ENCODE measurements at regions not wholly inside any gene's neighbourhood (a gene's known extent, or its start where the extent isn't known, plus 50 kb on each side); places are given as distances from the start of the nearest gene placed in this dataset.

DNA sequence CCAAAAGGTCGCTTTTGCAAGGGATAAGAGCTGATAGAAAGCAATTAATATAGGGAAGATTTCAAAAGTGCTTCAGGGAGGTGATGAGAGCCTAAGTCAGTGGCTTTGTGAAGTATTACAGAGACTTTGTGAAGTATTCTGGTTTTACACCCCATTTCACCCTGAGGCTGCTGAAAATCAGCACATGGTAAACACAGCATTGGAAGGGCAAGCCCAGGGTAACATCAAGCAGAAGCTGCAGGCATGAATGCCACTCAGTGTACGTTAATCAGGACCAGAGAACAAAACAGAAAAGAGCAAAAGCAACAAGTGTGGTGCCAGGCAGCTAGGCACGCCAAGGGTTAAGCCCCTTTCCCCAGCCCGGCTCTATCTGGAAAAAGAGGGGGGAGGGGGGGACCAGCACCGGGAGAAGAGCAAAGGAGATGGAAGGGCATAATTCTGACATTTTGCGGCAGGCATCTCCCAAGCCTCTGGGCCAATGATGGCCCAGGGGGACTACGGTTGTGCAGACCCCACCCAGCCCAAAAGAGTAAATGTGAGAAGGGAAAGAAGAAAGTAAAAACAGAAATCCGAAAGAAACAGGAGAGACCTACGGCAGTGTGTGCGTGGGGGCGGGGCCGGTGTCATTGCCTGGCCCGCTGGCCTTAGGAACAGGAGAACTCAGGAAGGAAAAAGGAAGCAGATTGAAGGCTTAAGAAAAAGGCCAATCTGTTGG is 58.9 kb downstream of the DHRS2 start:
- peak overlapping the region; percentile 30 for H3K4me3 ChIP-seq (ENCODE audit: low read depth, low read length)
- H3K4me1 ChIP-seq (ENCODE audit: insufficient read depth): no peaks in the 10 kb centered on the region
- no peaks in the 10 kb centered on the region for H3K36me3 ChIP-seq (ENCODE audit: insufficient read depth)
- no peak for DNase-seq (ENCODE audit: extremely low spot score)
- no peak overlapping the region for H3K27ac ChIP-seq (ENCODE audit: low read depth)
- WGBS: 7% methylated on average over 13 of the region's 13 CpGs

DNA sequence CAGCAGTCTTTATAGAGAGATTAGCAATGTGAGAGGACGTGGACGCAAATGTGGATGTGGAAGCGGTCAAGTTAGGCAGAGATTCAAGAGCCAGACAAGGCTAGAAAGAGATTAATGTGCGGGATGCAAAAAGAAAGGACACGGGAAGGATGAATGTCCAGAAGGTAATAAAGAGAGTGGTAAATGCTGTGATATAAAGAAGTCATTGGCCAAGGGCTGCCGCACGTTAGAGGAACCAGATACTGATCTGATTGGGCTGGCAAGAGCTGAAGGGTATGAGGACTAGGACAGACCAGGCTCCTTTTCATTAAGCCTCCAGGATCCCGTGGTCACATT is 59.5 kb downstream of the DHRS2 start:
- no peak for DNase-seq (ENCODE audit: extremely low spot score)
- Histone ChIP-seq H3K4me3 (ENCODE audit: low read depth, low read length) (peak overlapping the region; percentile 30), H3K4me1 (ENCODE audit: insufficient read depth) (no peaks in the 10 kb centered on the region), H3K27ac (ENCODE audit: low read depth) (no peak overlapping the region), H3K36me3 (ENCODE audit: insufficient read depth) (no peaks in the 10 kb centered on the region)
- WGBS: 7% methylated on average over 8 of the region's 8 CpGs

DNA sequence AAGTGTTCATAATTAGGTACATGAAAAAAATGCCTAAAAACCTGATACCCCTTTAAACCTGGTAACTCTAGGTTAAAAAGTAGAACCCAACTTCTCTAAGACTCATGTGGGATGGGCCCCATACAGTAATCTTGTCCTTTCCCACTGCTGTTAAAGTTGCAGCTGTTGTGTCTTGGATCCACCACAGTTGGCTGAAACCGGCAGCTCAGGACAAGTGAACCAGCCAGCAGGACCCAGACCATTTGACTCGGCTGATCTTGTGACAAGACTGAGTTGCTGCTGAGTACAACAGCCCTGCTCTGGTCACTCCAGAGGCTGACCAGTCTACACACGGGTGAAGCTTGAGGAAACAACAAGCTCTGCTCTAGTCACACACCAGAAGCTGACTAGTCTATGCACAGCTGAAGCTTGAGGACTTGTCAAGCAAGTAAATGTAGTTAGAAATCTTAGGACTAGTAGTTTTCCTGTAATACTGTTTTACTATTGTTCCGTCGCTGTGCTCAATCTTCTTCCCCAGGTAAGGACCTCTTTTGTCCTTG is 60.6 kb downstream of the DHRS2 start:
- H3K27ac ChIP-seq (ENCODE audit: low read depth): no peak overlapping the region
- no peak for DNase-seq (ENCODE audit: extremely low spot score)
- H3K4me1 ChIP-seq (ENCODE audit: insufficient read depth): no peaks in the 10 kb centered on the region
- WGBS: 75% methylated on average over 5 of the region's 5 CpGs
- no peak overlapping the region for H3K4me3 ChIP-seq (ENCODE audit: low read depth, low read length)
- no peaks in the 10 kb centered on the region for H3K36me3 ChIP-seq (ENCODE audit: insufficient read depth)

DNA sequence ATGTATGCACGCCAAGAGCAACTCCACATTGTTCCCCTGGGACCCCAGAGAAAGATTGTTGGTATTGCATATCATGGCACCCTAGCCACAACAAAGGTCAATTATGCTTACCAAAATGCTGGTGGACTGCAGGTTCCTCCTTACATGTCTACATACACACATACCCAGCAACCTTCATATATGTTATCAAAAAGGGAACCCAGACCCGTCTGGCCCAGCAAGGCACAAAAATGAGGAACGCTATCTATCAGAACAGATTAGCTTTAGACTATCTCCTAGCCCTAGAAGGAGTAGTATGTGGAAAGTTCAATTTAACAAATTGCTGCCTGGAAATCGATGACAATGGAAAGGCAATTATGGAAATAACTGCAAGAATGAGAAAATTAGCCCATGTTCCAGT is 61.5 kb downstream of the DHRS2 start:
- H3K36me3 ChIP-seq (ENCODE audit: insufficient read depth): peaks cover 1% of the 10 kb centered on the region
- 89% methylated on average over 4 of the region's 4 CpGs for WGBS
- no peaks in the 10 kb centered on the region for H3K4me1 ChIP-seq (ENCODE audit: insufficient read depth)
- DNase-seq (ENCODE audit: extremely low spot score): no peak
- H3K4me3 ChIP-seq (ENCODE audit: low read depth, low read length): no peak overlapping the region
- no peak overlapping the region for H3K27ac ChIP-seq (ENCODE audit: low read depth)

DNA sequence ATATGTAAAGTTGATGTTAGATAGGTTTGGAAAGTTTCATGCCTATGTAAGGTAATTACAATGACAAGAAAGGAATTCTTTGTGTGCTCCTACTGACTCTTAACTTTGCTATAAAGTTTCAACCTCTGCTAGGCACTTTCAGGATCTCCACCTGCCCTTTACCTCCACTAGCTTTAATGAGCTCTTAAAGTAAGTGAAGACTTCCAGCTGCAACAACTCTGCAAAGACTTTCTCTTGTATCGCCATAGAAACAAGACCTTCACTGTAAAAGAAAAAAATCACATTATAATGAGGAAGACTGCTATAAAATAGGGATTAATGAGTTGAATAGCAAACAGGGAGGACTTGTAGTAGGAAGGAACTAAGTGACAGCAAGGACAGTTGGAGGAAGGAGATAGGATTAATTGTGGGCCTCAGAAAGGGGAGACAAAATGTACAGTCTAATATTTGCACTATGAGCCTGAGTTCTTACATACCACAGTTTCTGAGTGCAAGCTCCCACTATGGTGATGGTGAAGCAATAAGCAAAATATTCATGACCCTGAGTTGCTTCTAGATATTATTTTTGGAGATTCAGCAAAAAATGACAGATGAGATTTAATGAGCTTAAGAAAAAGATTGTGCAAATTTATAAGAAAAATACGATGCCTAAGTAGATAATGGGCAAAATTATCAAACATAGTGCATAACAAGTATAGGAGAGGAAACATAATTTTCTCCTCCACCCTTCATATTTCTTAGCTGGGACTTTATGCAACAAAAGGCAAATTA is 66.7 kb downstream of the DHRS2 start:
- DNase-seq (ENCODE audit: extremely low spot score): no peak
- H3K36me3 ChIP-seq (ENCODE audit: insufficient read depth): peaks cover 1% of the 10 kb centered on the region
- 61% methylated on average over 2 of the region's 2 CpGs for WGBS
- no peak overlapping the region for H3K4me3 ChIP-seq (ENCODE audit: low read depth, low read length)
- H3K4me1 ChIP-seq (ENCODE audit: insufficient read depth): no peaks in the 10 kb centered on the region
- H3K27ac ChIP-seq (ENCODE audit: low read depth): no peak overlapping the region

DNA sequence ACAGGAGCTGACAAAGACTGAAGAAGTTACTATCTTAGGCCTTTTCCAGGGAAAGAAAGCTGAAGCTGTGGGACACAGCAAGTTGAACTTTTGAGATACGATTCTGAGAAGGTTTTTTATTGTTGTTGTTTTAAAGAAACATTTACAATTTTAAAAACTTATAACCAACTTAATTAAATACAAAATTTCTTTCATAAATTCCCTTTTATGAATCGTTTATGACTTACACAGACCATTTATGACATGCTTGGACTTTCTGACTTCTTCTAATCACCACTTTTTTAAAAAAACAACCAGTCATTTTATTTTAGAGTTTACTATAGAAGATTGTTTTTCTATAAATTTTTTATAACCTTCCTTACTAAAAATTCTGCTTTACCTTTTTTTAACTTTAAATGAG is 68.7 kb downstream of the DHRS2 start:
- peaks cover 1% of the 10 kb centered on the region for H3K36me3 ChIP-seq (ENCODE audit: insufficient read depth)
- H3K4me3 ChIP-seq (ENCODE audit: low read depth, low read length): no peak overlapping the region
- no peak overlapping the region for H3K27ac ChIP-seq (ENCODE audit: low read depth)
- DNase-seq (ENCODE audit: extremely low spot score): no peak
- 49% methylated on average over 2 of the region's 2 CpGs for WGBS
- no peaks in the 10 kb centered on the region for H3K4me1 ChIP-seq (ENCODE audit: insufficient read depth)

DNA sequence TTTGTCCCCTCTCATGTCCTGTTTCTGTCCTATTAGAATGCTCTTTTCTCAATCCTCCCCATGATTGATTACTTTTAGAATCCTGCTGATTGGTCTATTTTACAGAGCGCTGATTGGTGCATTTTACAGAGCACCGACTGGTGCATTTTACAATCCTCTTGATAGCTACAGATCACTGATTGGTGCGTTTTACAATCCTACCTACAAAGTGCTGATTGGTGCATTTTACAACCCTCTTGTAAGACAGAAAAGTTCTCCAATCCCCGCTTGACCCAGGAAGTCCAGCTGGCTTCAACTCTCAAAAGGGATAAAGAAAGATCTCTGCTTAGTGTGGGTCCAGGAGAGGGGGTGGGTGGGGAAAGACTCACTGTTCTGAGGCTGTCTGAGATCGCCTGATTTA is 71.3 kb downstream of the DHRS2 start:
- no peak overlapping the region for H3K4me3 ChIP-seq (ENCODE audit: low read depth, low read length)
- 81% methylated on average over 5 of the region's 5 CpGs for WGBS
- DNase-seq (ENCODE audit: extremely low spot score): no peak

DNA sequence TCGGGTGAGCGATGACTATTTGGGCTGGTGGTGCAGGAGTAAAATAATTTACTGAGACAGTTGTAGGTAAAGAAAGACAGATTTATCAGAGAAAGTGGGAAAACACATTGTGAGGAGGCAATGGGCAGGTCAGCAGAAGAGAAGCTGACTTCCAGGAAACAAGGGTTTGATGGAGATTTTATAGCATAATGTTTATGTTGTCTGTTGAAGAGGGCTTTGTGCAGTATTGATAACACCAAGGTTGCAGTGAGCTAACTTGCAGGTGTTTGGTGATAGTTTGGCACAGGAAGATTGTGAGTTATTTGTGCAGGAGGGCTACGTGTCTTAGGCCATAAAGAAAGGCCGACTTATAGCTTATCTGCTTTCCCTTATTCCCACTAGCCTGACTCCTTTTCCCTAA is 72.2 kb downstream of the DHRS2 start:
- H3K36me3 ChIP-seq (ENCODE audit: insufficient read depth): no peaks in the 10 kb centered on the region
- 65% methylated on average over 4 of the region's 4 CpGs for WGBS

More for the DNA sequence above, 71.3 kb downstream of the DHRS2 start:
- Histone ChIP-seq H3K36me3 (ENCODE audit: insufficient read depth) (peaks cover 1% of the 10 kb centered on the region), H3K4me1 (ENCODE audit: insufficient read depth) (no peaks in the 10 kb centered on the region), H3K27ac (ENCODE audit: low read depth) (no peak overlapping the region)

DNA sequence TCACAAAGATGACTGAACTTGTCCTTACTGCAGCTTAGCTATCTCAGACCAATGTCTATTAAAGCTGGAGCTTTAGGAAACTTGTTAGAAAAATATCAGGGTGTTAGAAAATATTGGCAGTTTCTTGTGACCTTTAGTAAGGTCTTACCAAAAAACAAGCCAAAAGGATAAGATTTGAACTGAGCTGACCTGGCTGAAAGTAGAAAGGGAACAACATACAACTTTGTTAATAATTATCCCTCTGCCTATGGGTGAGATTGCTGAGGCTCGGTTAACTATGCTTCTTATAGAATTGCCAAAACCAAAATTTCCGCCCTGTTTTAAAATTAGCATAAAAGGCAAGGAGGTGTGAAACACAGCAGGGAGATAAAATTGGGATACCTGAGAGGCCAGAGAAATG is 73.8 kb downstream of the DHRS2 start:
- no peak overlapping the region for H3K27ac ChIP-seq (ENCODE audit: low read depth)
- WGBS: 88% methylated on average over 2 of the region's 2 CpGs
- DNase-seq (ENCODE audit: extremely low spot score): no peak

More for the DNA sequence above, 72.2 kb downstream of the DHRS2 start:
- H3K27ac ChIP-seq (ENCODE audit: low read depth): no peak overlapping the region
- no peak overlapping the region for H3K4me3 ChIP-seq (ENCODE audit: low read depth, low read length)
- DNase-seq (ENCODE audit: extremely low spot score): no peak
- no peaks in the 10 kb centered on the region for H3K4me1 ChIP-seq (ENCODE audit: insufficient read depth)

DNA sequence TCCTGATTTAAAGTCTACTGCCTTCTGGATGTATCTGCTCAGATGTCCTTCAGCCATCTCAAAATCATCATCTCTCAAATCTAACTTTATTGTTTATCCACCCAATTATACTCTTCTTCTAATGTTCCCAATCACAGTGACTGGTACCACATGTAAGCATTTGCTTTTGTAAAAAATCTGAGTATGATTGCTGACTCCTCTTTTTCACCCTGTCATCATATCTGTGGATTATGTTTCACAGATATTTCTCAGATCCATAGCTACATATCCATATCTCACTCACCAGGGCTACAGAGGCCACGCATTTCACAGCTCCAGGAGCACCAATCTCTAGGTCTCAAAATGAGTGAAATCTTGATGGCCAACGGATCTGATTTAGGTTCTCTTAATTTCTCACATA is 76.1 kb downstream of the DHRS2 start:
- no peak overlapping the region for H3K27ac ChIP-seq (ENCODE audit: low read depth)
- no peak overlapping the region for H3K4me3 ChIP-seq (ENCODE audit: low read depth, low read length)
- WGBS: 78% methylated on average over 2 of the region's 2 CpGs
- no peaks in the 10 kb centered on the region for H3K4me1 ChIP-seq (ENCODE audit: insufficient read depth)
- DNase-seq (ENCODE audit: extremely low spot score): no peak
- H3K36me3 ChIP-seq (ENCODE audit: insufficient read depth): no peaks in the 10 kb centered on the region

More for the DNA sequence above, 73.8 kb downstream of the DHRS2 start:
- Histone ChIP-seq H3K4me1 (ENCODE audit: insufficient read depth) (no peaks in the 10 kb centered on the region), H3K36me3 (ENCODE audit: insufficient read depth) (no peaks in the 10 kb centered on the region), H3K4me3 (ENCODE audit: low read depth, low read length) (no peak overlapping the region)

DNA sequence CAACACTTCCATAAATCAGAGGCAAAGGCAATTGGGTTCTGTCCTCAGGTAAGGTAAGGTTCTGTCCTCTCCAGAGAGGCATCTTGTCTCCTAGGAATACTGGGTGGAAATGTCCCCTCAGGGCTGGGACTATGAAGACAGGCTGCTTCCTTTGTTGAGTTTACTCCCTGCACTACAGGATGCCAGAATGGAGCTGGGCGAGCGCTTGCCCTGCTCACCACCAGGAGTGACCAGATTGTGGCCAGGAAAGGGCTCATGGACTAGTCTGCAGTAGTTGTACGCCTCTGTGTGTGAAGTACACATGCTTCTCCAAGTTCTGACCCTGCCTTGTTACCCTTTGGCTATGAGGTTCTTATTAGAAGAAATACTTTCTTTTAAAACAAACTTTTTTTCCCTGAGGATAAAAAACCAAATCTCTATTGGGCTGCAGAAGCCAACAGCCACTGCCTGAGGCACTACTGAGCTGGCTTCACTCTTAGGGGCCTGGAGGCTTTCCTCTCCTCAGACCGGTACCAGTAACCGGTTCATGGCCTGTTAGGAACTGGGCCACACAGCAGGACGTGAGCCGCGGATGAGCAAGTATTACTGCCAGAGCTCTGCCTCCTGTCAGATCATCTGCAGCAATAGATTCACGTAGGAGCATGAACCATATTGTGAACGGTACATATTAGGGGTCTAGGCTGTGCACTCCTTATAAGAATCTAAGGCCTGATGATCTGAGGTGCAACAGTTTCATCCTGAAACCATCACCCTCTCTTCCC is 83.2 kb downstream of the DHRS2 start:
- 83% methylated on average over 10 of the region's 10 CpGs for WGBS
- Histone ChIP-seq H3K27ac (ENCODE audit: low read depth) (no peak overlapping the region), H3K36me3 (ENCODE audit: insufficient read depth) (no peaks in the 10 kb centered on the region)

DNA sequence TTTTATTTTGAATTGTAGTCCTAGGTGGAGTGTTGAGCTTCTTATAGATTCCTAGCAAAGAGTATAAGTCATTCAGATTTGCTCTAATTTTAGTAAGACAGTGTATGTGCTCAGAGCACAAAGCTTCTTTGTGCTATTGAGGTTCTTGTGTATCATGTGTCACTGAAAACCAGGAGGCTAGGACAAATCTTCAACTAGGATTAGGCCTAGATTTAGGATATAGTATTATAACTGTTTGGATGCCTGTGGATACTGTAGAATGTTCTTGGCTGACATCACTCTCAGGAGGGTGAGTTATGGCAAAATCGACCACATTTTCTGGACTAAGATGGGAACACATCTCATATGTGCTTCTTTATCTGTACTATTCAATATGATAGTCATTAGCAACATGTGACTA is 86.5 kb downstream of the DHRS2 start:
- Histone ChIP-seq H3K4me1 (ENCODE audit: insufficient read depth) (no peaks in the 10 kb centered on the region), H3K36me3 (ENCODE audit: insufficient read depth) (no peaks in the 10 kb centered on the region), H3K4me3 (ENCODE audit: low read depth, low read length) (no peak overlapping the region), H3K27ac (ENCODE audit: low read depth) (no peak overlapping the region)
- no peak for DNase-seq (ENCODE audit: extremely low spot score)
- WGBS: 38% methylated on average over 1 of the region's 1 CpG

More for the DNA sequence above, 83.2 kb downstream of the DHRS2 start:
- no peak for DNase-seq (ENCODE audit: extremely low spot score)
- Histone ChIP-seq H3K4me3 (ENCODE audit: low read depth, low read length) (no peak overlapping the region), H3K4me1 (ENCODE audit: insufficient read depth) (no peaks in the 10 kb centered on the region)

DNA sequence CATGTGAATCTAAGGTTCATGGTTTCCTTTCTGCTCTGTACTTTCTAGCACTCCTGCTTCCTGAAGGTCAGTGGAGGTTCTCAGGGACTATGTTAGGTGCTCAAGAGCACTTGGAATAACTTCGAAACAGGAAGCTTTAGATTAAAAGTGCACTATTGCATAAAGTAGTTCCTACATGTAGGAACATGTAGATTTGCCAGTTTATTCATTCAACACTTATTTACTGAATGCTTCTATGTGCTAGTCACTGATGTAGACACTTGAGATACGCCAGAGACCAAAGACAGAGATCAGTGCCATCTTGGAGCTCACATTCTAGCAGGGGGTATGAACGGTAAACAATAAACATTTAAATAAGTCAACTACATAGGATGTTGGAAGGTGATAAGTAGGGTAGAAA is 87.7 kb downstream of the DHRS2 start:
- H3K4me3 ChIP-seq (ENCODE audit: low read depth, low read length): no peak overlapping the region
- H3K27ac ChIP-seq (ENCODE audit: low read depth): no peak overlapping the region
- no peaks in the 10 kb centered on the region for H3K4me1 ChIP-seq (ENCODE audit: insufficient read depth)
- WGBS: 68% methylated on average over 3 of the region's 3 CpGs
- H3K36me3 ChIP-seq (ENCODE audit: insufficient read depth): no peaks in the 10 kb centered on the region
- DNase-seq (ENCODE audit: extremely low spot score): no peak
